KOPT-K1 (cell line): ENCODE measurements at regions not wholly inside any gene's neighbourhood (a gene's known extent, or its start where the extent isn't known, plus 50 kb on each side); places are given as distances from the start of the nearest gene placed in this dataset.

Experiments
- H3K27ac ChIP-seq: fragments of 200-600 bp; sonication (generic); 2 replicates; pipeline ENCODE4 v1.5.1; 2016; ENCODE audit warnings: antibody characterized with exemption, mild to moderate bottlenecking, low read depth, low read length; ENCODE audit not compliant: poor library complexity, severe bottlenecking
- H3K36me3 ChIP-seq: fragments of 200-600 bp; sonication (generic); 2 replicates; pipeline ENCODE4 v1.5.1; 2017; ENCODE audit warnings: antibody characterized with exemption, mild to moderate bottlenecking, low read length, moderate library complexity; ENCODE audit not compliant: insufficient read depth
- H3K9me3 ChIP-seq: fragments of 200-600 bp; sonication (generic); 2 replicates; pipeline ENCODE4 v1.5.1; 2017; ENCODE audit warnings: antibody characterized with exemption, low read length, mild to moderate bottlenecking; ENCODE audit not compliant: insufficient read depth, poor library complexity, severe bottlenecking

DNA sequence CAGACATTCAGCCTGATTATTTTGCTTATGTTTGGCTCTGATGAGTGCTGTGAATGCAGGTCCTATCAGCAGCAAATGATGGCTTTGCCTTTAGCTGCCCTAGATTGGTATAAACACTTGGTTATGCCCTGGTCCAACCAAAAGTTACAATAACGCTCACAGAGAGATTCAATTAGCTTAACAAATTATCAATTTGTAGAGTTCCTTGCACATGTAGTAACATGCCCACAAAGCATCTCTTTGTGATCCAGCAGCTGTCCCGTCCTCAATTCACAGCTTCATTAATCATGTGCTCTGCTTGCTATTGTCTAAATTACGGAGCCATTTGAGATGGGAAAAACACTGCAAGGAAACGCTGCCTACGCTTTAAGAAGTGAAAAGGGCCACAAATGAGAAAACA, 457.9 kb downstream of the HDGFL1 start:
- Histone ChIP-seq H3K36me3 (no peaks in the 10 kb centered on the region), H3K27ac (no peak overlapping the region), H3K9me3 (no peaks in the 10 kb centered on the region)

DNA sequence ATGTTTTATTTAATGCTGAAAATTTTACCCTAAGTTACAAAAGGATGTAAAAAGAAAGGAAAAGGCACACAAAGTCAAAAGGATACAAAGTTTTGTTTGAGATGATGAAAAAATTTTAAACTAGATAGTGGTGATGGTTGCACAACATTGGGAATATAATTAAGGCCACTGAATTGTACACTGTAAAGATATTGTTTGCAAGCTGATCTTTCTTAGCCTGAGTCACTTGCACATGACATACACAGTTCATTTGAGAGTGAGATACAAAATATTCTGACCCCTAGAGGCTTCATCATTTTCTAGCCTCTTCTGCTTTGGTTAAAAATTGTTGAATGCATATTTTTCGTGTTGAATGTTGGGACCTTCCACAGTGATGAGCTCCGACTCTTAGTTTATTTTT, 462.6 kb downstream of the HDGFL1 start:
- Histone ChIP-seq H3K27ac (no peak overlapping the region), H3K36me3 (no peaks in the 10 kb centered on the region), H3K9me3 (no peaks in the 10 kb centered on the region)

DNA sequence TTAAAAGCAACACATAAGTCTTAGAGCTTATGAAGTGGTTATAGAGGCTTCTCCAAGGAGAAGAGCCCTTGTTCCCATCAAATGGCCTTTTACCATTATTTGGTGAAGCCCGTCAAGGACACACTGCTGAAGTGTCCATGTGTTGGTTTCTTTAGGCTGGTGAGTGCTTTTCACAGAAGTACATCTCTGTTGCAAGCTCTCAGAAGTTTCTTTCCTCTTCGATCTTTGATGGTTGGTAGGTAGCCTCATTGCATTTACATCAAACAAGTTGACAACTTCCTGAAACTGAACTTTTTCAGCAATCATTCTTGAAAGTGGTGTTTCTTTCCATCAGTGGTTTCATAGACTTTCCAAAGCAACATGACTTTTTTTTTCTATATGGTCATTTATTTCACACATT, 465.6 kb downstream of the HDGFL1 start:
- no peak overlapping the region for H3K27ac ChIP-seq
- no peaks in the 10 kb centered on the region for H3K36me3 ChIP-seq
- no peaks in the 10 kb centered on the region for H3K9me3 ChIP-seq

DNA sequence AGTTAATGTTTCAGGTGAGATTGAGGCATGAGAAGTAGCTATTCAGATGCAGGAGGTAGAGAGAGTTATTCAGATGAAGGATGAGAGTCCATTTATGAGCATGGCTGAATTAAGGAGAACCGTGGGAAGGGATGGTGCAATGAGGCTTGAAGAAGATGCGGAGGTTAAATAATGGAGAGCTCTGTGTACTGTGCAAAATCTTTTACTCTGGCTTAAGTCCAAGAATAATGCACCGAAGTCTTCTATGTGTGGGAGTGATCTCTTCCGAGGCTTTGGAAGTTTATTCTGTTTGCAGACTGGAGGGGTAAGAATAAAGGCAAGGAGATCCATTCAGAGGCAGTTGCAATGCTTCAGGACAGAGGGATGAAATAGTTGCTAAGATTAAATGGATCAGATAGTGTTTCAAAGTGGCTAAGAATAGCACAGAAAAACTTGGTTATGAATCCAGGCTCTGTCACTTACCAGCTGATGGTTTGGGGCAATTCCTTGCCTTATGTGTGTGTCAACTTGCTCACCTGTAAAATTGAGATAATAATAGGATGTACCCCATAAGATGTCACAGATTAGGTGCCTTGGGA, 467.1 kb downstream of the HDGFL1 start:
- Histone ChIP-seq H3K27ac (no peak overlapping the region), H3K36me3 (no peaks in the 10 kb centered on the region), H3K9me3 (no peaks in the 10 kb centered on the region)

DNA sequence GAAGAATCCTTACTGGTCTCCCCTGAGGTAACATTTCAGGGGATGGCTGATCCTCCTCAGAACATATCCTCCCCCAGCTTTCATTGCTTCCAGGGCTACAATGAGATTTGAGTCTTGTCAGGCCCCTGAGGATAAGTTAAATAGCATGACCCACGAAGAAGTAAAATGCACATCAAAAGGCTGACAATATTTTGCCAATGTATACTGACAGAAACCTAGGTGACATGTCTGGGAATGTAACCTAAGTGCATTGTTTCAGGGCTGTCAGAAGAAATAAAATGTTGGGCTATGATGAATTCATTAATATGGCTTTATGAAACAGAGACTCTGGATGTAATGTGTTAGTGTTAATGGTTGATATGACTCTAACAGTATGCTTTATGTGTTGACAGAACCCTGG, 471.5 kb downstream of the HDGFL1 start:
- Histone ChIP-seq H3K27ac (no peak overlapping the region), H3K36me3 (no peaks in the 10 kb centered on the region), H3K9me3 (no peaks in the 10 kb centered on the region)

DNA sequence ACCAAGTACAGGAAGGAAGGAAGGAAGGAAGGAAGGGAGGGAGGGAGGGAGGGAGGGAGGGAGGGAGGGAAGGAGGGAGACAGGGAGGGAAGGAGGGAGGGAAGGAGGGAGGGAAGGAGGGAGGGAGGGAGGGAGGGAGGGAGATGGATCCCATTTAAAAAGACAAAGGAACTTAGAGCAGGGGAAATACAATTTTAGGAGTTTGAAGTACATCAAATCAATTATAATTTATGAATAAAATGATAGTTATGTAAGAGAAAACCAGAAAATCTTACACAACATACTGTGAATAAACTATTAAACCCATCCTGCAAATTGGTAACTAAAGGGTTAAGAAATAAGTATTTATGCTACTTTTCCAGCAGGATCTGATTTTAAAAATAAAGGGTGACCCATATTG, 475.9 kb downstream of the HDGFL1 start:
- no peaks in the 10 kb centered on the region for H3K9me3 ChIP-seq
- no peak overlapping the region for H3K27ac ChIP-seq
- H3K36me3 ChIP-seq = no peaks in the 10 kb centered on the region

DNA sequence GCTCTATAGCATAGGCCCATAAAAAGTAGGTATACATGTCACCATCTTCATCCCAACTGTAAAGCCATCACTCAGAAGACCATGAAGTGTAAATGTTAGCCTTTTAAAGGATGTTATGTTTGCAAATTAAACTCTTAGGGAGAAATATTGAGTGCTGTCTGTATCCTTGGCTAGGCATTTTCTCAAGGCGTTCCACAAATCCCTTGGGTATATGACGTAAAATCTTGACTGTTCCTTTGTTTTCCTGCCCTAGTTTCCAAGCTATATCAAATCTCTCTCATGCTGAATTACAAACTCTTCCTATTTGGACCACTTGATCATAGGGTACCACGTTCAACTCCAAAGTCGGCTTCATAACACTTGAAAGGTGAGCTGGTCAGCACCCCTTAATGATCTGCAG, 486.2 kb downstream of the HDGFL1 start:
- Histone ChIP-seq H3K36me3 (no peaks in the 10 kb centered on the region), H3K9me3 (no peaks in the 10 kb centered on the region)

DNA sequence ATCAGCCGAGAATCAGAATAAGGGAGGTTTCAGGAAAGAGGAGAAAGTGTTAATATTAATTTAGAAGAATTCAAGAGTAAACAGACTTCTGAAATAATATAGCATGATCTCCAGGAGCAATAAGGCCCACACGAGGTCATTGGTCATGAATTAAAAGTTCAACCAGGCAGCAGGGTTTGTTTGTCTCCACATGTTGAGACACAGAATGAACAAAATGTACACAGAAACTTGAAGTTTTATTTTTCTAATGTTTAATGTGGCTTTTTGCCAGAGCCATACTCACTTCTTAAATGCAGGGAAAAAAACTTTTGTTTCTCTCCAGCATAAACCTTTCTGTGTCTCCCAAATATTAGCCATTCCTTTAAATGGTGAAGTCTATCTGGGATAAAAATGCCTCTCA, 504.5 kb downstream of the HDGFL1 start:
- no peak overlapping the region for H3K27ac ChIP-seq
- peaks cover 6% of the 10 kb centered on the region for H3K9me3 ChIP-seq
- H3K36me3 ChIP-seq = no peaks in the 10 kb centered on the region

More for the DNA sequence above, 486.2 kb downstream of the HDGFL1 start:
- no peak overlapping the region for H3K27ac ChIP-seq

DNA sequence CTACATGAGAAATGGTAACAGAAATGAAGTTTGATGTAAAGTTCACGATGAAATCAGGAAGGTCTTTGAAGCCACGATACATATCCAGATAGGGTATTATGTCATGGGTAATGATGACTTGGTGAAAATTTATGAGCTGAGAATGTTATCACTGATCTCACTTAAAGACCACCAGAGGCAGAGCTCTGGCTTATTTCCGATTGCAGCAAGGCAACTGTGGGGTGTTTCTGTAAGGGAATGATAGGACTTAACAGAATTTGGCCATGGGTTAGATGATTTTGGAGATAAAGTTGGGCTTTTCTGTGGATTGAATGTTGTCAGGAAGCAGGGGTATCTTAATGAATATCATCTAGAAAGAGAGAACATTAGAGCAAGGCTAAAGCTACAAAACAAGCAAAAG, 508.4 kb downstream of the HDGFL1 start:
- Histone ChIP-seq H3K36me3 (no peaks in the 10 kb centered on the region), H3K9me3 (peaks cover 6% of the 10 kb centered on the region), H3K27ac (no peak overlapping the region)

DNA sequence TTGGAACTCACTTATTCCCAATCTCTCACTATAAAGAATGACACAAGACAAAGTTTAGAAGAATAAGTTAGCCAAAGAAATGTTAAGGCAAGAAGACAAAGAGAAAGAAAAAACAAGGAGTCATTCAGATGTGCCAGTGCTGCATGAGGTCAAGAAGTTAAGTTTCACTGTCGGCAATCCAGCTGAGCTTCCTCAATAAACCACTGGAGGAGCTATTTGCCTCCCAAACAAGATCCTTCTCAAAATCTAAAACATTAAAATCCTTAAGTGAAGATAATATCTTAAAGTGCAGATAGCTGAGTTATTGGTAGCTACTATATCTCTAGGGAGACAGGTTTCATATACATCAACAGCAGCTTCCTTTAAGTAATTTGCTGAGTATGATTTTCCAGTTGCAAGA, 512.3 kb downstream of the HDGFL1 start:
- Histone ChIP-seq H3K27ac (no peak overlapping the region), H3K36me3 (no peaks in the 10 kb centered on the region), H3K9me3 (no peaks in the 10 kb centered on the region)

DNA sequence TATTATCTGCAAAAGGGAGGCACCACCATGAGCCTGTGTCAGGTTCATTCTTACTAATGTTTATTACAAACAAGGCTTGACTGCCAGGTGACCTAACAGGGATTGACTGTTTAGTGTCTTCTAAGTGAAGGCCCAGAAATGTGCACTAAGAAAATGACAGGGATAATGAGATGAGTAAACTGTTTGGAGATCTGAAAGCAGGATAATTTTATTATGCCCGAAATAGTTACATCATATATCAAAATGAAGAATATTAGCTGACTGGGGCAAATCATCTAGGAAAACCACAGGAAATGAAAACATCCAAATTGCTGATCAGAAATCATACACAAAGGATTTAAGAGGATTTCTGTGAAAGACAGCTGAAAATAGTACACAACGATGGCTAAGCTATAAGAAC, 516.7 kb downstream of the HDGFL1 start:
- no peaks in the 10 kb centered on the region for H3K9me3 ChIP-seq

DNA sequence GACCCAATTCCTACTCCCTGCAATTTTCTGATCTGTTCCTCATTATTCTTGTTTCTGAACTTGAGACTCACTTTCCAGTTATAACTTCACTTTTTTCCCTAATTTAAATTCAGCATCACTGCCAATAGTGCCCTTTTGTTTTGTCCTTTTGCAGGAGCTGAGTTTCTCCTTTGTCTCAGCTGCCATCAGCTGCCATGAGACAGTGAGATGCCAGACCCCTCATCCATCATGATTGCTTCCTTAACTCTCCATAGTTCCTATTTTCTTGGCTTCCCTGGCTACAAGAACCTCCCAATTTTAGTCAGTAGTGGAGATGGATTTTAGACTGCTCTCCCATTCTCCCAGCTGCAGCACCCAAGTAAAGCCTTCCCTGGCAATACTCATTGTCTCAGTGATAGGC, 518.1 kb downstream of the HDGFL1 start:
- Histone ChIP-seq H3K36me3 (no peaks in the 10 kb centered on the region), H3K27ac (no peak overlapping the region), H3K9me3 (no peaks in the 10 kb centered on the region)

More for the DNA sequence above, 516.7 kb downstream of the HDGFL1 start:
- Histone ChIP-seq H3K36me3 (no peaks in the 10 kb centered on the region), H3K27ac (no peak overlapping the region)

DNA sequence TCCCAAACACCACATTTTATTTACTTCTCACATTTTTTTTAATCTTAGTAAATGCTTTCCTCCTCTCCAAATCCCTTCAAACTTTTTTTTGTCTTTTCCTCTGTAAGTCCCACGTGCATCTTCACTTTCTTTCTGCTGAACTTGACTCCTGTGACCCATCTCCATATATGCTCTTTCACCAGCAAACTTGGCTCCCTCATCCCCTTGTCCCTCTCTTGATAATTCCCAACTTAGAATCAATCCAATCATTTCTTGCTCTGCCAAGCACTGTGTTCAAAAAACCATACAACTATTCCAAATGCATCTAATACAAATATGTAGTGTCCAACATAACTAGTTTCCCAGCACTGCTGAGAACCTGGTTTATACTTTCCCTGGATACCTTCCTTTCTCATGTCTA, 519.4 kb downstream of the HDGFL1 start:
- H3K27ac ChIP-seq = no peak overlapping the region
- no peaks in the 10 kb centered on the region for H3K9me3 ChIP-seq
- no peaks in the 10 kb centered on the region for H3K36me3 ChIP-seq

DNA sequence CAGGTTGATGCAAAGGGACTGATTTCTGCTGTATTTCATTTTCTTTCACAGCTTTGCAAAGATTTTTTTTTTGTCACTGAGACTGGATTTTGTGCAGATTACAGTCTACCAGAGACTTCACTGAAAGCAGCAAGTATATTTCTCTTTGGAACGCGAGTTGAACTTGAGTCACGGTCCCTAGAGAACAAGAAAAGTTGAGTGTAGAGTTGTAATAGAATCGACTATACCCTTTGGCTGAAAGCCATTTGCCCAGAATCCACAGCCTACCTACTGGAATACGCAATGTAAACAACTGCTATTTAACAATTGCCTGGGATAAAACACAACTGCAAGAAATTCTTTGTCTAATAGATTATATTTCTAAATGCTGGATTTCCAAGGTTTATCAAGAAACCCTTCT, 520.6 kb downstream of the HDGFL1 start:
- Histone ChIP-seq H3K9me3 (no peaks in the 10 kb centered on the region), H3K36me3 (no peaks in the 10 kb centered on the region), H3K27ac (no peak overlapping the region)

DNA sequence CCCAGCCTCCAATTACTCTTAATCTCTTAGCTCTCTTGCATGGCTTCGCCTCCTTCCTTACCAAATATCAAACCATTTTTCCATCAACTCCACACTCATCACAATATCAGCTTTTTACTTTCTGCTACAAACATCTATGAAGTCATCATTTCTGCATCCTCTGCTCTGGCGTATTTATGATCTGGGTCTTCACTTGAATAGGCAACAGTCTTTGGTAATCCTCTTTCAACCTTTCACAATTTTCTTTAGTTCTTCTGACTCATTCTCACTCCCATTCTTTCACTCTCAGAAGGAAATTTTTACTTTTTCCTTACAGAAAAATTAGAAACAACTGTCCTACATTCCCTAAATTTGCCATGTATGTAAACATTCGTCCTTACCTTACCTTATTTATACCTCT, 522.4 kb downstream of the HDGFL1 start:
- no peaks in the 10 kb centered on the region for H3K9me3 ChIP-seq
- H3K36me3 ChIP-seq = no peaks in the 10 kb centered on the region
- H3K27ac ChIP-seq = no peak overlapping the region

DNA sequence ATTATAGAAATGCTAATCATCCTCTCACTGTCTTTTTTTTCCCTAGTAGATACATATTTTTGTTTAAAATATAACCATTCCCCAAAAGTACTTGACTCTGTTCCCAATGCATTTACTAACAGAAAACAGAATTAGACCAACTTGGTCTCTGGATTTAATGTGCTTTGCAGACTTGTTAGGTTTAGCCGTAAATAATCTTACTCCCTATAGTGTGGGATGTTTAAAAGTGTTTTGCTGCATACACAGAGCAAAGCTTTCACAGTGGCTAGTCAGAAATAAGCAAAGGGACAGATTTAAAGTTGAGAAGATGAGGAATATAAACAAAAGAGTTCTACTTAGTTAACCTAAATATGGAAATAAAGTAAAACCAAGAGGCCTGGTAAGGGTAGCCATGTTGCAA, 527.5 kb downstream of the HDGFL1 start:
- H3K9me3 ChIP-seq = no peaks in the 10 kb centered on the region
- no peak overlapping the region for H3K27ac ChIP-seq
- H3K36me3 ChIP-seq = no peaks in the 10 kb centered on the region

DNA sequence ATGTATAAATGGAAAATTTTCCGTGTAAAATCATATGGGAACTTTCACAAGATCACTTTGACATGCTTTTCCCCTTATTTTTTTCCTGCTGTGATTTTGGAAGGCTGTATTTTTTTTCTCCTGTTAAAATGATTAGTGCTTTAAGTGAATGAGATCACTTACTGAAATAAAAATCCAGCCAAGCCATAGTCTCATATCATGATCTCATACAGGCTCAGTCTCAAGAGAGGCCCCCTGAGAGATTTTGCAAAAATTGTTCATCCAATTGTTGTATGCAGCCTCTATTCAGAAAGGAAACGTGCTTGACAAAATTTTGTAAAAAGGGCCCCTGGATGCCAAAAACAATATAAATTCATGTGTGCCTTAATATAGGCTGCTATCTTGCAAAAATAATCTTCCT, 528.2 kb downstream of the HDGFL1 start:
- no peaks in the 10 kb centered on the region for H3K36me3 ChIP-seq
- H3K9me3 ChIP-seq = no peaks in the 10 kb centered on the region
- H3K27ac ChIP-seq = no peak overlapping the region
